GM23248 (cell line): ENCODE measurements at regions not wholly inside any gene's neighbourhood (a gene's known extent, or its start where the extent isn't known, plus 50 kb on each side); places are given as distances from the start of the nearest gene placed in this dataset.

Source experiments
- DNase-seq: peaks from one replicate; pipeline ENCODE4 v3.0.0-alpha.2; 2015
- H2AFZ ChIP-seq: fragments of 200-600 bp; sonication (generic); 2 replicates; pipeline ENCODE4 v1.6.1; 2016; ENCODE audit warnings: antibody characterized with exemption
- H3F3A ChIP-seq: fragments of 200-600 bp; sonication (generic); 2 replicates; pipeline ENCODE4 v1.6.1; 2016; ENCODE audit warnings: mild to moderate bottlenecking, antibody characterized with exemption, mixed run types; ENCODE audit not compliant: insufficient read depth
- H3K27ac ChIP-seq: fragments of 200-600 bp; sonication (generic); 2 replicates; pipeline ENCODE4 v1.5.1; 2016; ENCODE audit warnings: mild to moderate bottlenecking
- H3K27me3 ChIP-seq: fragments of 200-600 bp; sonication (generic); replicated peaks from 2 replicates; pipeline ENCODE4 v1.6.1; 2016; ENCODE audit warnings: mild to moderate bottlenecking; ENCODE audit not compliant: insufficient read depth
- H3K36me3 ChIP-seq: fragments of 200-600 bp; sonication (generic); 2 replicates; pipeline ENCODE4 v1.6.1; 2016; ENCODE audit warnings: low read depth, mild to moderate bottlenecking
- H3K4me1 ChIP-seq: fragments of 200-600 bp; sonication (generic); 2 replicates; pipeline ENCODE4 v1.6.1; 2016; ENCODE audit warnings: mild to moderate bottlenecking; ENCODE audit not compliant: insufficient read depth
- H3K4me2 ChIP-seq: fragments of 200-600 bp; sonication (generic); one replicate; pipeline ENCODE4 v1.6.1; 2016; ENCODE audit warnings: mild to moderate bottlenecking; ENCODE audit not compliant: unreplicated experiment
- H3K4me3 ChIP-seq: fragments of 200-600 bp; sonication (generic); 2 replicates; pipeline ENCODE4 v1.5.1; 2016; ENCODE audit warnings: mild to moderate bottlenecking
- H3K79me2 ChIP-seq: fragments of 200-600 bp; sonication (generic); 2 replicates; pipeline ENCODE4 v1.6.1; 2016; ENCODE audit warnings: mild to moderate bottlenecking; ENCODE audit not compliant: insufficient read depth
- H3K9ac ChIP-seq: fragments of 200-600 bp; sonication (generic); 2 replicates; pipeline ENCODE4 v1.6.1; 2016; ENCODE audit warnings: mild to moderate bottlenecking
- H3K9me2 ChIP-seq: fragments of 200-600 bp; sonication (generic); 2 replicates; pipeline ENCODE4 v1.6.1; 2016; ENCODE audit warnings: mixed run types, mild to moderate bottlenecking, moderate library complexity; ENCODE audit not compliant: insufficient read depth
- H3K9me3 ChIP-seq: fragments of 200-600 bp; sonication (generic); one replicate; pipeline ENCODE4 v1.6.1; 2017; ENCODE audit warnings: low read depth
- H4K20me1 ChIP-seq: fragments of 200-600 bp; sonication (generic); 2 replicates; pipeline ENCODE4 v1.6.0; 2016; ENCODE audit not compliant: insufficient read depth
- EZH2 ChIP-seq: fragments of 200-600 bp; sonication (generic); IDR thresholded peaks from 2 replicates; pipeline ENCODE4 v1.6.1; 2018; ENCODE audit warnings: antibody characterized with exemption, mild to moderate bottlenecking; ENCODE audit not compliant: insufficient read depth, poor library complexity, severe bottlenecking
- EZH2phosphoT487 ChIP-seq: fragments of 200-600 bp; sonication (generic); IDR thresholded peaks from 2 replicates; pipeline ENCODE4 v1.6.1; 2018; ENCODE audit warnings: antibody characterized with exemption, moderate library complexity, mild to moderate bottlenecking, low read depth; ENCODE audit not compliant: insufficient read depth
- WGBS, 2 experiments: methylation state at CpG; one replicate each; pipeline ENCODE4 v1.1.6; 2015 to 2017; ENCODE audit warnings: low lambda C conversion rate in 2 of 2, low coverage in 1 of 2; ENCODE audit errors: missing lambda C conversion rate in 2 of 2; 5-methylcytosine and 5-hydroxymethylcytosine counted together
- in situ Hi-C: fragments of 300-500 bp; cut with MboI; formaldehyde crosslinking; loops from 2 replicates; pipeline ENCODE4 v1.15.0; 2020

DNA sequence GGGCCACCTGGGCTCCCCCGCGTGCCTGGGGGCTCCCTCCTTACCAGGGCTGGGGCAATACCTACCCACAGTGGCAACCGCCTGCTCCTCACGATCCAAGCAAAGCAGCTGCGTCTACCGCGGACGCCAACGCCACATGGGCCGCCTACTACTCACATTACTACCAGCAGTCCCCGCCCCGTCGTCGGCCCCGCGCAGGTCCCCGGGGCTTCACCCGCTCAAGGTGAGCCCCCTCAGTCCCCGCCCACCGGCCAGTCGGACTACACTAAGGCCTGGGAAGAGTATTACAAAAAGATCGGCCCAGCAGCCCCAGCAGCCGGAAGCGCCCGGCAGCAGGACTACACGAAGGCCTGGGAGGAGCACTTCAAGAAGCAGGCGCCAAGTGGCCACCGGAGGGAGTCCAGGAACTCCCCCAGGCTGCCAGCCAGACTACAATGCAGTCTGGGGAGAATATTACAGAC lies 106.0 kb upstream of the MTAP start:
- Histone ChIP-seq H4K20me1 (no peaks in the 10 kb centered on the region), H3K9ac (no peak overlapping the region), H3K9me2 (no peaks in the 10 kb centered on the region), H3K4me1 (no peaks in the 10 kb centered on the region), H3K4me2 (no peak overlapping the region), H3K9me3 (no peaks in the 10 kb centered on the region), H3K27me3 (no peaks in the 10 kb centered on the region), H3K27ac (no peak overlapping the region), H3K79me2 (no peaks in the 10 kb centered on the region), H3K4me3 (no peak overlapping the region), H3F3A (no peaks in the 10 kb centered on the region), H2AFZ (no peak overlapping the region), H3K36me3 (no peaks in the 10 kb centered on the region)
- peak; percentile 34 for DNase-seq
- TF ChIP-seq EZH2phosphoT487 = no peak
- TF ChIP-seq EZH2 = no peak
- in situ Hi-C loops = loop anchor here (10.0 kb wide), 1 partner anchor 232 kb away; no protein-coding TSS in a partner anchor
- WGBS, 2 experiments = 76 to 79% methylated on average over 17 to 28 of the region's 28 CpGs

DNA sequence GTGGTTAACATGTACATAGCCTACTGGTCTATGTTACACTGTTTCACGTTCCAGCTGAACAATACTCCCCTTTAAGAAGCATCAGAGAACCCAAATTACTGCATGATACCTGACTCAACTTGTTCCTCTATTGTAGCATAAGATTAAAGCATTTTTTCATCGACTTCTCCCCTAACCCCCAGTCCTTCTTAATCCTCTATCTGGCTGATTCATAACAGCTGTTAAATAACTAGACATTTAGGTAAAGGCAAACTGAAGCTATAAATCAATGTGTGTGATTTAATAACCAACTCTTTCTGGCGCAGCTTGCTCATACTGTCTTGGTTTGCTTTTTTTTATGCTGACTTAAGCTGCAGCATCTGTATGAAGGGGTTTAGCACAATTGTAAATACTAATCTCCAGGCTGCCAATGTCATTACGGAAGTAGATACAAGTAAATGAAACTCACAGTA lies 94.2 kb upstream of the MTAP start:
- WGBS, 2 experiments = 27 to 36% methylated on average over 4 of the region's 4 CpGs
- DNase-seq = peak; percentile 23
- Histone ChIP-seq H3K9me3 (no peaks in the 10 kb centered on the region), H3F3A (peaks cover 40% of the 10 kb centered on the region), H4K20me1 (no peaks in the 10 kb centered on the region), H2AFZ (peak overlapping the region; percentile 82), H3K9ac (0 out of 2 replicates have a peak overlapping the region, but pooled peaks have one; percentile 16), H3K27me3 (no peaks in the 10 kb centered on the region), H3K4me2 (peak overlapping the region; percentile 23), H3K9me2 (no peaks in the 10 kb centered on the region), H3K4me3 (no peak overlapping the region), H3K79me2 (no peaks in the 10 kb centered on the region), H3K4me1 (peaks cover 45% of the 10 kb centered on the region), H3K36me3 (no peaks in the 10 kb centered on the region), H3K27ac (no peak overlapping the region)
- TF ChIP-seq EZH2 (no peak), EZH2phosphoT487 (no peak)
- in situ Hi-C loops = no loop called here

DNA sequence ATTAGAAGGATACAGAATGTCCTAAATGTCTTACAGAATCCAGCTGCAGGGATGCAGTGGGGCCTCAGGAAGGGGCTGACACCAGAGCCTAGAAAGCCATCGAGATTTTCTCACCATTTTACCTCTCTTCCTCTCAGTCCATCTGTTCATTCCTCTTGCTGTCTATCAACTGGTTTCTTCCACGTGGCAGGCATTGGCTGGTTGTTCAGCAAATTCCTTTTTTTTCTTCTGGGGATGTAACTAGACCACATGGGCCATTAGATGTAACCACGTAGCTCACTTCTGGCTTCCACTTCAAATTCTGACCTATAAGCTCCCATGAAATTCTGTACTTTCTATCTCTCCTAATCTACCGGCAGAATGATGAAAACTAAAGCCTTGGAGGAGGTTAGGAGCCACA lies 93.6 kb upstream of the MTAP start:
- Histone ChIP-seq H2AFZ (peak overlapping the region; percentile 82), H3K9me2 (no peaks in the 10 kb centered on the region), H3K9me3 (no peaks in the 10 kb centered on the region), H3K4me1 (peaks cover 45% of the 10 kb centered on the region), H3K27ac (no peak overlapping the region), H3K27me3 (no peaks in the 10 kb centered on the region), H3K4me3 (no peak overlapping the region), H3K9ac (0 out of 2 replicates have a peak overlapping the region, but pooled peaks have one; percentile 16), H3K36me3 (no peaks in the 10 kb centered on the region), H3K79me2 (no peaks in the 10 kb centered on the region), H3K4me2 (peak overlapping the region; percentile 23), H4K20me1 (no peaks in the 10 kb centered on the region), H3F3A (peaks cover 40% of the 10 kb centered on the region)
- TF ChIP-seq EZH2 (no peak), EZH2phosphoT487 (no peak)
- DNase-seq = no peak
- in situ Hi-C loops = no loop called here
- WGBS, 2 experiments = 68 to 71% methylated on average over 4 of the region's 4 CpGs

DNA sequence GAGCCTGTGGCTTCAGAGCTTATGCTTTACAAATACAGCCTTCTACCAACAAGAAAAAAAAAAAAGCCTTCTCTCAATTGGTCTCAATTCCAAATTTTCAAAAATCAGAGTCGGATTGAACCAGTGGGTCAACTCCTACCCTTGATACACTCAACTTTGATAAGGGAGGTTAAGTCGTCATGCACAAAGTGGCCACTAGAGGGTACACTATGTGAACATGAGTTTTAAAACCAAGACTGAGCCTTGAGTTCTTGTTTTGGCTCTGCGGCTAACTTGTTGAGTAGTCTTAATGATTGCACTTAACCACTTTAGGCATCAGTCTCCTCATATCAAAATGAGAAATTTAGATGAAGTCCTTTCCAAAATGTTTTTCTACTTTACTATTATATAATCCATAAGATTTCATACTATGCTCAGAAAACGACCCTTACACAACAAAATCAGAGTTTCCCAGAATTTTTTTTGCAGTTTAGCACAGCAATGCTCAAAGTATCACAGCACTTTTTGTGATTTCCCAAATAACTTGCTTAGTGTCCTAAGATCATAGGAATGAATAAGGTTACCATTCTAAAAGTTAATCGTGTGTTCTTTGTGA lies 92.9 kb upstream of the MTAP start:
- peaks cover 40% of the 10 kb centered on the region for H3F3A ChIP-seq
- H3K4me1 ChIP-seq = peaks cover 45% of the 10 kb centered on the region
- in situ Hi-C loops = no loop called here
- no peak overlapping the region for H2AFZ ChIP-seq
- no peaks in the 10 kb centered on the region for H3K27me3 ChIP-seq
- no peaks in the 10 kb centered on the region for H3K9me3 ChIP-seq
- H3K27ac ChIP-seq = peak overlapping the region; percentile 63; the same call in 1 of the 2 replicates
- H3K4me3 ChIP-seq = no peak overlapping the region
- WGBS, 2 experiments = 54% methylated on average over 5 of the region's 5 CpGs
- H3K79me2 ChIP-seq = no peaks in the 10 kb centered on the region
- no peak overlapping the region for H3K4me2 ChIP-seq
- H3K36me3 ChIP-seq = no peaks in the 10 kb centered on the region
- no peaks in the 10 kb centered on the region for H3K9me2 ChIP-seq
- TF ChIP-seq EZH2 (no peak), EZH2phosphoT487 (no peak)
- DNase-seq = peak; percentile 65
- H3K9ac ChIP-seq = no peak overlapping the region
- H4K20me1 ChIP-seq = no peaks in the 10 kb centered on the region
